H1 (cell line): ENCODE measurements at regions not wholly inside any gene's neighbourhood (a gene's known extent, or its start where the extent isn't known, plus 50 kb on each side); places are given as distances from the start of the nearest gene placed in this dataset.

Experiments
- CTCF ChIA-PET: fragments of 300-600 bp; sonication (Branson Sonifier 250); formaldehyde crosslinking; loops from one replicate; lab custom pipeline; 2021; ENCODE audit not compliant: partially characterized antibody; lab: Charles Lee
- POLR2A ChIA-PET: fragments of 300-600 bp; sonication (Branson Sonifier 250); formaldehyde crosslinking; loops from one replicate; lab custom pipeline; 2021; ENCODE audit warnings: inconsistent platforms; ENCODE audit not compliant: partially characterized antibody; lab: Charles Lee
- DNase-seq, 2 experiments: peaks; one replicate each; pipeline versions ENCODE4 v3.0.0 to v3.0.0-alpha.2; 2010 to 2022; ENCODE audit warnings: low spot score in 2 of 2, low read depth in 1 of 2, mixed read lengths in 1 of 2
- FAIRE-seq: peaks from 2 replicates; lab custom pipeline; 2011; peaks lifted over from hg19 to GRCh38; lab: Jason Lieb, UNC
- H2AFZ ChIP-seq: 2 replicates; pipeline ENCODE4 v1.8.1; 2012; ENCODE audit warnings: low read length, inconsistent platforms
- H2AK5ac ChIP-seq: 2 replicates; pipeline ENCODE4 v1.6.1; 2013; ENCODE audit warnings: low read depth, low read length
- H2BK120ac ChIP-seq: replicated peaks from 2 replicates; pipeline ENCODE3; 2013; ENCODE audit warnings: low read depth, low read length, inconsistent platforms
- H2BK12ac ChIP-seq: 2 replicates; pipeline ENCODE4 v1.6.1; 2013; ENCODE audit warnings: low read depth, low read length
- H2BK15ac ChIP-seq: 2 replicates; pipeline ENCODE4 v1.6.1; 2013; ENCODE audit warnings: low read length
- H2BK20ac ChIP-seq: 2 replicates; pipeline ENCODE4 v1.6.1; 2013; ENCODE audit warnings: low read length
- H2BK5ac ChIP-seq: 2 replicates; pipeline ENCODE4 v1.6.1; 2013; ENCODE audit warnings: low read depth, low read length
- H3K14ac ChIP-seq: 2 replicates; pipeline ENCODE4 v1.6.1; 2013; ENCODE audit warnings: inconsistent platforms; ENCODE audit not compliant: insufficient read length
- H3K18ac ChIP-seq: 2 replicates; pipeline ENCODE4 v1.6.1; 2013; ENCODE audit warnings: low read length; ENCODE audit errors: extremely low read depth
- H3K23ac ChIP-seq: 2 replicates; pipeline ENCODE4 v1.6.1; 2013; ENCODE audit warnings: inconsistent platforms; ENCODE audit not compliant: insufficient read length
- H3K23me2 ChIP-seq: 2 replicates; pipeline ENCODE4 v1.6.1; 2013; ENCODE audit warnings: low read depth, low read length
- H3K27ac ChIP-seq: 2 replicates; pipeline ENCODE4 v1.6.1; 2011; ENCODE audit warnings: low read depth, low read length, inconsistent platforms
- H3K27me3 ChIP-seq, 4 experiments: replicated peaks in 1 of 4; 1 replicate in 1 of 4; 2 replicates in 3 of 4; pipeline versions ENCODE4 v1.6.1 to v1.8.1; 2011 to 2013; ENCODE audit warnings: low read length in 3 of 4, mild to moderate bottlenecking in 3 of 4, inconsistent platforms in 2 of 4, mixed read lengths in 2 of 4, moderate library complexity in 1 of 4; ENCODE audit not compliant: control insufficient read depth in 3 of 4, insufficient read depth in 3 of 4; ENCODE audit errors: extremely low read depth in 1 of 4
- H3K36me3 ChIP-seq, 4 experiments: 2 replicates each; pipeline versions ENCODE4 v1.6.1 to v1.8.1; 2011 to 2013; ENCODE audit warnings: mild to moderate bottlenecking in 4 of 4, low read length in 3 of 4, moderate library complexity in 2 of 4, control low read depth in 1 of 4, inconsistent platforms in 1 of 4; ENCODE audit not compliant: insufficient read depth in 4 of 4, control insufficient read depth in 2 of 4
- H3K4ac ChIP-seq: replicated peaks from 2 replicates; pipeline ENCODE3; 2013; ENCODE audit warnings: low read length, low read depth, mixed read lengths, inconsistent platforms; ENCODE audit not compliant: insufficient read length
- H3K4me1 ChIP-seq, 4 experiments: replicated peaks in 1 of 4; 1 replicate in 1 of 4; 2 replicates in 3 of 4; pipeline versions ENCODE4 v1.6.1 to v1.8.1; 2011 to 2013; ENCODE audit warnings: low read length in 3 of 4, inconsistent platforms in 2 of 4, mixed read lengths in 1 of 4; ENCODE audit not compliant: insufficient read depth in 4 of 4, control insufficient read depth in 3 of 4
- H3K4me2 ChIP-seq, 2 experiments: 2 replicates each; pipeline versions ENCODE4 v1.6.1 to v1.8.1; 2011 to 2013; ENCODE audit warnings: low read depth in 2 of 2, low read length in 2 of 2, control low read depth in 1 of 2, inconsistent platforms in 1 of 2, mild to moderate bottlenecking in 1 of 2; ENCODE audit not compliant: insufficient read depth in 1 of 2
- H3K4me3 ChIP-seq, 4 experiments: fragments of 200-600, 300-600 bp in 1 of 4; sonication (generic), shearing (Covaris generic), sonication (Bioruptor Twin) in 1 of 4; 2 replicates each; pipeline versions ENCODE4 v1.5.1 to v1.8.1; 2011 to 2016; ENCODE audit warnings: low read length in 4 of 4, low read depth in 3 of 4, control low read depth in 2 of 4, inconsistent platforms in 2 of 4, mild to moderate bottlenecking in 2 of 4, mixed read lengths in 1 of 4, moderate library complexity in 1 of 4; ENCODE audit not compliant: insufficient read depth in 2 of 4; ENCODE audit errors: extremely low read depth in 1 of 4
- H3K56ac ChIP-seq: replicated peaks from 2 replicates; pipeline ENCODE3; 2013; ENCODE audit warnings: low read depth, mild to moderate bottlenecking, mixed read lengths, low read length, inconsistent platforms; ENCODE audit not compliant: insufficient read length
- H3K79me1 ChIP-seq: 2 replicates; pipeline ENCODE4 v1.6.1; 2013; ENCODE audit warnings: low read depth, low read length, control low read depth
- H3K79me2 ChIP-seq, 2 experiments: 2 replicates each; pipeline versions ENCODE4 v1.6.1 to v1.8.1; 2012 to 2013; ENCODE audit warnings: low read length in 2 of 2, mild to moderate bottlenecking in 2 of 2, inconsistent platforms in 1 of 2; ENCODE audit not compliant: insufficient read depth in 2 of 2, control insufficient read depth in 1 of 2
- H3K9ac ChIP-seq, 4 experiments: replicated peaks in 1 of 4; 1 replicate in 1 of 4; 2 replicates in 3 of 4; pipeline versions ENCODE4 v1.6.1 to v1.8.1; 2011 to 2013; ENCODE audit warnings: low read depth in 3 of 4, low read length in 3 of 4, control low read depth in 2 of 4, mild to moderate bottlenecking in 2 of 4, moderate library complexity in 2 of 4, inconsistent platforms in 1 of 4; ENCODE audit errors: extremely low read depth in 1 of 4
- H3K9me3 ChIP-seq, 2 experiments: 2 replicates each; pipeline versions ENCODE4 v1.6.1 to v1.8.1; 2012 to 2013; ENCODE audit warnings: mild to moderate bottlenecking in 2 of 2, moderate library complexity in 2 of 2, control low read depth in 1 of 2, inconsistent platforms in 1 of 2, low read depth in 1 of 2, low read length in 1 of 2, mixed read lengths in 1 of 2; ENCODE audit not compliant: insufficient read depth in 2 of 2
- H4K20me1 ChIP-seq, 2 experiments: replicated peaks in 1 of 2; 2 replicates each; pipeline versions ENCODE3 to v1.8.1; 2011 to 2013; ENCODE audit warnings: inconsistent platforms in 2 of 2, low read length in 2 of 2, mild to moderate bottlenecking in 1 of 2; ENCODE audit not compliant: insufficient read depth in 2 of 2, control insufficient read depth in 1 of 2
- H4K5ac ChIP-seq: 2 replicates; pipeline ENCODE4 v1.6.1; 2013; ENCODE audit warnings: low read length, low read depth, mixed read lengths, inconsistent platforms; ENCODE audit not compliant: insufficient read length
- H4K8ac ChIP-seq: 2 replicates; pipeline ENCODE4 v1.8.0; 2013; ENCODE audit warnings: mild to moderate bottlenecking, moderate library complexity, low read length, inconsistent platforms; ENCODE audit not compliant: insufficient read depth; ENCODE audit errors: extremely low read depth
- H4K91ac ChIP-seq: replicated peaks from 2 replicates; pipeline ENCODE3; 2013; ENCODE audit warnings: low read length, mixed read lengths, inconsistent platforms; ENCODE audit not compliant: insufficient read length
- CTBP2 ChIP-seq: IDR thresholded peaks from 2 replicates; pipeline ENCODE4 v1.7.0; 2011; ENCODE audit warnings: borderline replicate concordance, mild to moderate bottlenecking, moderate library complexity, mixed read lengths, low read length; ENCODE audit not compliant: insufficient read depth, insufficient read length
- FOSL1 ChIP-seq: IDR thresholded peaks from 2 replicates; pipeline ENCODE4 v1.6.1; 2011; ENCODE audit warnings: mild to moderate bottlenecking, low read depth, low read length, moderate library complexity; ENCODE audit not compliant: insufficient read depth
- NANOG ChIP-seq: IDR thresholded peaks from 2 replicates; pipeline ENCODE4 v1.6.1; 2011; ENCODE audit warnings: low read length, low read depth, mild to moderate bottlenecking, inconsistent platforms; ENCODE audit not compliant: insufficient read depth, poor library complexity, severe bottlenecking
- POLR2A ChIP-seq, 2 experiments: IDR thresholded peaks; 1 replicate in 1 of 2; 2 replicates in 1 of 2; pipeline ENCODE4 v1.6.1; 2011; ENCODE audit warnings: low read depth in 2 of 2, low read length in 2 of 2, mild to moderate bottlenecking in 2 of 2; ENCODE audit errors: control extremely low read depth in 1 of 2
- TCF12 ChIP-seq: IDR thresholded peaks from 2 replicates; pipeline ENCODE4 v1.6.1; 2011; ENCODE audit warnings: low read depth, mild to moderate bottlenecking, low read length
- TEAD4 ChIP-seq: IDR thresholded peaks from 2 replicates; pipeline ENCODE4 v1.6.1; 2012; ENCODE audit warnings: low read depth, low read length, inconsistent platforms, mixed read lengths
- WGBS, 2 experiments: shearing (Covaris generic) in 1 of 2; methylation state at CpG; one replicate each; pipeline versions ENCODE4 v1.1.6 to v1.1.7; 2013 to 2015; ENCODE audit warnings: low lambda C conversion rate in 2 of 2, mixed read lengths in 2 of 2, inconsistent platforms in 1 of 2, low coverage in 1 of 2, missing lambda C conversion rate in 1 of 2; ENCODE audit not compliant: insufficient replicate concordance in 2 of 2, insufficient coverage in 1 of 2, insufficient read length in 1 of 2; ENCODE audit errors: extremely low coverage in 1 of 2, missing lambda C conversion rate in 1 of 2; 5-methylcytosine and 5-hydroxymethylcytosine counted together
- TF ChIP-seq, protein P1 (sequence below), 3 experiments: IDR thresholded peaks; 1 replicate in 2 of 3; 2 replicates in 1 of 3; pipeline versions ENCODE4 v1.5.1 to v1.6.1; 2011; ENCODE audit warnings: low read length in 3 of 3, mild to moderate bottlenecking in 3 of 3, inconsistent platforms in 2 of 3, low read depth in 1 of 3, moderate library complexity in 1 of 3; ENCODE audit not compliant: insufficient read depth in 1 of 3; ENCODE audit errors: control extremely low read depth in 1 of 3

DNA sequence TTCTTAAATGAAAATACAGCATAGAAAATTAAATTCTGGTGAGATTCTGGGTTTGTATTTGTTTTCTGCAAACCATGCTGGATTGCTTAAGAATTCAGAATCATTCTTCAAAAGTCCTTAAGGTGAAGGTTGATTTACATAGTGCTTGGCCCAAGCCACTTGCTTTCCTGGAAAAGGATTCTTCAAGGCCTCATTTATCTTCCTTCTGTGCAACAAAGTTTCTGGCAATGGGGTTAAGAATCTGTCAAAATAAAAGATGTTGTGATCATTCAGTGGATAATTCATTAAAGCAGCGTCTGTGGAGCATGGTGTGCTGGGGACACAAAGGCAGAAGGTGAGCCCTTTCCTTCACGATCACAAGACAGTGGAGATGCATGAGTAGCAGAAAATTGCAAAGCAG is 351.9 kb downstream of the GALR1 start:
- H3K27ac ChIP-seq, result no peak overlapping the region
- no peak overlapping the region for H2BK15ac ChIP-seq
- H3K4ac ChIP-seq, result no peak overlapping the region
- no peak overlapping the region for H4K8ac ChIP-seq
- H2BK5ac ChIP-seq, result no peak overlapping the region
- no peak overlapping the region for H2BK12ac ChIP-seq
- no peak overlapping the region for H2BK120ac ChIP-seq
- no peaks in the 10 kb centered on the region for H3K79me1 ChIP-seq
- no peaks in the 10 kb centered on the region for H3K23me2 ChIP-seq
- no peak overlapping the region for H4K5ac ChIP-seq
- no peak overlapping the region for H4K91ac ChIP-seq
- POLR2A ChIA-PET, result no interaction called here
- H2AFZ ChIP-seq, result no peak overlapping the region
- H2AK5ac ChIP-seq, result no peak overlapping the region
- H3K4me2 ChIP-seq, result no peak overlapping the region
- no peak overlapping the region for H3K4me3 ChIP-seq
- H2BK20ac ChIP-seq, result no peak overlapping the region
- H3K9ac ChIP-seq, result no peak overlapping the region
- no peaks in the 10 kb centered on the region for H3K36me3 ChIP-seq
- H3K56ac ChIP-seq, result no peak overlapping the region
- no peak for DNase-seq
- H3K4me1 ChIP-seq, result no peaks in the 10 kb centered on the region
- H3K79me2 ChIP-seq, result no peaks in the 10 kb centered on the region
- H3K27me3 ChIP-seq, result no peaks in the 10 kb centered on the region
- H3K14ac ChIP-seq, result no peak overlapping the region
- CTCF ChIA-PET, result no interaction called here
- H4K20me1 ChIP-seq, result no peaks in the 10 kb centered on the region
- H3K18ac ChIP-seq, result no peak overlapping the region
- H3K23ac ChIP-seq, result no peak overlapping the region
- no peak for FAIRE-seq
- no peaks in the 10 kb centered on the region for H3K9me3 ChIP-seq
- WGBS, 2 experiments, result 95% methylated on average over 2 of the region's 2 CpGs; no CpG with 5 or more reads in 1 of the 2 experiments
- TF ChIP-seq FOSL1 (no peak), CTBP2 (no peak), POLR2A (IDR thresholded peaks at IDR 0.05; ENCODE audit: control extremely low read depth in 1 of 2, low read depth in 2 of 2, low read length in 2 of 2) (no peak), TEAD4 (no peak), TCF12 (no peak), NANOG (no peak)
- TF ChIP-seq, protein P1, sequence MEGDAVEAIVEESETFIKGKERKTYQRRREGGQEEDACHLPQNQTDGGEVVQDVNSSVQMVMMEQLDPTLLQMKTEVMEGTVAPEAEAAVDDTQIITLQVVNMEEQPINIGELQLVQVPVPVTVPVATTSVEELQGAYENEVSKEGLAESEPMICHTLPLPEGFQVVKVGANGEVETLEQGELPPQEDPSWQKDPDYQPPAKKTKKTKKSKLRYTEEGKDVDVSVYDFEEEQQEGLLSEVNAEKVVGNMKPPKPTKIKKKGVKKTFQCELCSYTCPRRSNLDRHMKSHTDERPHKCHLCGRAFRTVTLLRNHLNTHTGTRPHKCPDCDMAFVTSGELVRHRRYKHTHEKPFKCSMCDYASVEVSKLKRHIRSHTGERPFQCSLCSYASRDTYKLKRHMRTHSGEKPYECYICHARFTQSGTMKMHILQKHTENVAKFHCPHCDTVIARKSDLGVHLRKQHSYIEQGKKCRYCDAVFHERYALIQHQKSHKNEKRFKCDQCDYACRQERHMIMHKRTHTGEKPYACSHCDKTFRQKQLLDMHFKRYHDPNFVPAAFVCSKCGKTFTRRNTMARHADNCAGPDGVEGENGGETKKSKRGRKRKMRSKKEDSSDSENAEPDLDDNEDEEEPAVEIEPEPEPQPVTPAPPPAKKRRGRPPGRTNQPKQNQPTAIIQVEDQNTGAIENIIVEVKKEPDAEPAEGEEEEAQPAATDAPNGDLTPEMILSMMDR (IDR thresholded peaks at IDR 0.05; ENCODE audit: control extremely low read depth in 1 of 3, insufficient read depth in 1 of 3, low read depth in 1 of 3, low read length in 3 of 3), result no peak
